IMR-90 (cell line): ENCODE measurements at regions not wholly inside any gene's neighbourhood (a gene's known extent, or its start where the extent isn't known, plus 50 kb on each side); places are given as distances from the start of the nearest gene placed in this dataset.

Experiments used
- ATAC-seq: fragments of 200-7000 bp; cut with Tn5 transposase; 2 replicates; pipeline ENCODE4 v1.9.1; 2020; ENCODE audit warnings: low read depth, mild to moderate bottlenecking, moderate library complexity
- BruUV-seq: library from RNA; stranded (reverse); fragments of 400-500 nt; replicated peaks from 2 replicates; lab custom pipeline; 2021; lab: Mats Ljungman, UMichigan
- CTCF ChIA-PET: fragments of 300-600 bp; formaldehyde crosslinking; extraction: SDS; loops from one replicate; lab custom pipeline; 2021; ENCODE audit warnings: antibody characterized with exemption; lab: Yijun Ruan, JAX
- POLR2A ChIA-PET: fragments of 300-600 bp; sonication (Branson Sonifier 250); formaldehyde crosslinking; loops from one replicate; lab custom pipeline; 2022; ENCODE audit warnings: antibody characterized with exemption; ENCODE audit not compliant: unreplicated experiment; lab: Charles Lee
- DNase-seq: peaks from one replicate; pipeline ENCODE4 v3.0.0; 2013
- H2AFZ ChIP-seq: replicated peaks from 2 replicates; pipeline ENCODE3; 2013; ENCODE audit warnings: low read length, mild to moderate bottlenecking; ENCODE audit not compliant: poor library complexity
- H2AK5ac ChIP-seq: 2 replicates; pipeline ENCODE4 v1.6.1; 2013; ENCODE audit warnings: low read depth, low read length, inconsistent platforms
- H2AK9ac ChIP-seq: replicated peaks from 2 replicates; pipeline ENCODE3; 2013; ENCODE audit warnings: mild to moderate bottlenecking, low read depth, low read length, moderate library complexity; ENCODE audit not compliant: poor library complexity
- H2BK120ac ChIP-seq: 2 replicates; pipeline ENCODE4 v1.6.1; 2013; ENCODE audit warnings: low read depth, low read length, inconsistent platforms
- H2BK15ac ChIP-seq: 3 replicates; pipeline ENCODE4 v1.6.1; 2013; ENCODE audit warnings: low read depth, low read length, inconsistent platforms
- H2BK20ac ChIP-seq: 2 replicates; pipeline ENCODE4 v1.6.1; 2013; ENCODE audit warnings: low read depth, mild to moderate bottlenecking, inconsistent platforms, low read length, moderate library complexity
- H2BK5ac ChIP-seq: 2 replicates; pipeline ENCODE4 v1.6.1; 2013; ENCODE audit warnings: mild to moderate bottlenecking, low read depth, low read length, inconsistent platforms; ENCODE audit not compliant: poor library complexity, severe bottlenecking
- H3K14ac ChIP-seq: replicated peaks from 2 replicates; pipeline ENCODE4 v1.6.1; 2013; ENCODE audit warnings: low read depth, low read length, inconsistent platforms
- H3K18ac ChIP-seq: 2 replicates; pipeline ENCODE4 v1.6.1; 2013; ENCODE audit warnings: low read depth, low read length, control low read depth
- H3K23ac ChIP-seq: 2 replicates; pipeline ENCODE4 v1.6.1; 2013; ENCODE audit warnings: low read depth, low read length, inconsistent platforms
- H3K27ac ChIP-seq: 2 replicates; pipeline ENCODE4 v1.5.1; 2013; ENCODE audit warnings: mild to moderate bottlenecking, control low read depth, low read length; ENCODE audit not compliant: insufficient read depth
- H3K27me3 ChIP-seq: 2 replicates; pipeline ENCODE4 v1.6.1; 2013; ENCODE audit warnings: low read length; ENCODE audit not compliant: control insufficient read depth, insufficient read depth
- H3K36me3 ChIP-seq: 2 replicates; pipeline ENCODE4 v1.6.1; 2013; ENCODE audit warnings: low read length, mixed read lengths; ENCODE audit not compliant: control insufficient read depth, insufficient read depth
- H3K4ac ChIP-seq: 2 replicates; pipeline ENCODE4 v1.6.1; 2013; ENCODE audit warnings: low read depth, low read length, inconsistent platforms
- H3K4me1 ChIP-seq: 2 replicates; pipeline ENCODE4 v1.6.1; 2013; ENCODE audit warnings: low read length, mixed read lengths; ENCODE audit not compliant: control insufficient read depth, insufficient read depth
- H3K4me2 ChIP-seq: 2 replicates; pipeline ENCODE4 v1.6.1; 2013; ENCODE audit warnings: low read depth, mild to moderate bottlenecking, control low read depth, low read length, moderate library complexity
- H3K4me3 ChIP-seq: 2 replicates; pipeline ENCODE4 v1.5.1; 2013; ENCODE audit warnings: low read depth, mild to moderate bottlenecking, control low read depth, low read length, moderate library complexity; ENCODE audit not compliant: insufficient read depth
- H3K56ac ChIP-seq: 2 replicates; pipeline ENCODE4 v1.6.1; 2013; ENCODE audit warnings: low read length, inconsistent platforms; ENCODE audit not compliant: insufficient read depth; ENCODE audit errors: extremely low read depth
- H3K79me1 ChIP-seq, 2 experiments: 2 replicates each; pipeline ENCODE4 v1.6.1; 2013; ENCODE audit warnings: low read length in 2 of 2, inconsistent platforms in 1 of 2, low read depth in 1 of 2
- H3K9ac ChIP-seq: 2 replicates; pipeline ENCODE4 v1.6.1; 2013; ENCODE audit warnings: low read depth, low read length, control low read depth
- H3K9me1 ChIP-seq: 2 replicates; pipeline ENCODE4 v1.6.1; 2013; ENCODE audit warnings: low read length, inconsistent platforms; ENCODE audit not compliant: insufficient read depth
- H3K9me3 ChIP-seq: 2 replicates; pipeline ENCODE4 v1.6.1; 2013; ENCODE audit warnings: low read length; ENCODE audit not compliant: control insufficient read depth, insufficient read depth
- H4K20me1 ChIP-seq: 2 replicates; pipeline ENCODE4 v1.6.1; 2013; ENCODE audit warnings: low read length, inconsistent platforms; ENCODE audit not compliant: insufficient read depth
- H4K5ac ChIP-seq: 2 replicates; pipeline ENCODE4 v1.6.1; 2013; ENCODE audit warnings: mild to moderate bottlenecking, low read depth, low read length, control low read depth
- H4K8ac ChIP-seq, 2 experiments: 2 replicates each; pipeline ENCODE4 v1.6.1; 2013; ENCODE audit warnings: low read depth in 2 of 2, low read length in 2 of 2, control low read depth in 1 of 2, inconsistent platforms in 1 of 2
- H4K91ac ChIP-seq: 2 replicates; pipeline ENCODE4 v1.6.1; 2013; ENCODE audit warnings: low read depth, low read length, inconsistent platforms; ENCODE audit not compliant: insufficient read depth
- BHLHE40 ChIP-seq: fragments of 150-350 bp; IDR thresholded peaks from 2 replicates; pipeline ENCODE4 v1.6.1; 2016; ENCODE audit warnings: mild to moderate bottlenecking, low read depth, low read length
- CHD1 ChIP-seq: IDR thresholded peaks from 2 replicates; pipeline ENCODE4 v1.6.1; 2012; ENCODE audit warnings: low read depth, low read length, improper control_type of control experiment
- MAFK ChIP-seq: IDR thresholded peaks from 2 replicates; pipeline ENCODE4 v1.6.1; 2012; ENCODE audit warnings: low read depth, low read length, improper control_type of control experiment
- POLR2A ChIP-seq: IDR thresholded peaks from 2 replicates; pipeline ENCODE4 v1.6.1; 2012; ENCODE audit warnings: mild to moderate bottlenecking, low read depth, low read length
- RAD21 ChIP-seq: IDR thresholded peaks from 2 replicates; pipeline ENCODE4 v1.6.1; 2012; ENCODE audit warnings: low read length, improper control_type of control experiment
- RCOR1 ChIP-seq: IDR thresholded peaks from 2 replicates; pipeline ENCODE4 v1.6.1; 2012; ENCODE audit warnings: mild to moderate bottlenecking, low read length, improper control_type of control experiment; ENCODE audit not compliant: insufficient replicate concordance
- SMC3 ChIP-seq: fragments of 150-350 bp; IDR thresholded peaks from 2 replicates; pipeline ENCODE4 v1.6.1; 2016; ENCODE audit warnings: low read depth, mild to moderate bottlenecking, antibody characterized with exemption, low read length, moderate library complexity
- WGBS, 2 experiments: methylation state at CpG; one replicate each; pipeline versions ENCODE4 v1.1.5 to v1.1.7; 2013; ENCODE audit warnings: missing lambda C conversion rate in 2 of 2; ENCODE audit not compliant: insufficient read length in 1 of 2; ENCODE audit errors: extremely low coverage in 2 of 2; 5-methylcytosine and 5-hydroxymethylcytosine counted together
- dilution Hi-C: fragments of 300-500 bp; cut with HindIII; formaldehyde crosslinking; loops from one replicate; pipeline ENCODE4 v1.14.3; 2018; ENCODE audit warnings: low sequenced_read_pairs; ENCODE audit not compliant: unreplicated experiment
- in situ Hi-C: fragments of 300-500 bp; cut with MboI; formaldehyde crosslinking; loops from 3 replicates; pipeline ENCODE4 v1.14.3; 2019; ENCODE audit warnings: low sequenced_read_pairs, inconsistent platforms, mixed read lengths
- intact Hi-C: fragments of 100-400 bp; cut with micrococcal nuclease; formaldehyde crosslinking; loops from 2 replicates; pipeline ENCODE4 v1.10.0; 2022
- TF ChIP-seq, protein P1 (sequence below): fragments of 150-350 bp; IDR thresholded peaks from 2 replicates; pipeline ENCODE4 v1.6.1; 2016; ENCODE audit warnings: low read depth, mild to moderate bottlenecking, low read length, moderate library complexity, borderline replicate concordance
- TF ChIP-seq, protein P2 (sequence below): fragments of 150-350 bp; IDR thresholded peaks from 2 replicates; pipeline ENCODE4 v1.6.1; 2017; ENCODE audit warnings: mild to moderate bottlenecking, antibody characterized with exemption, low read length, low read depth

DNA sequence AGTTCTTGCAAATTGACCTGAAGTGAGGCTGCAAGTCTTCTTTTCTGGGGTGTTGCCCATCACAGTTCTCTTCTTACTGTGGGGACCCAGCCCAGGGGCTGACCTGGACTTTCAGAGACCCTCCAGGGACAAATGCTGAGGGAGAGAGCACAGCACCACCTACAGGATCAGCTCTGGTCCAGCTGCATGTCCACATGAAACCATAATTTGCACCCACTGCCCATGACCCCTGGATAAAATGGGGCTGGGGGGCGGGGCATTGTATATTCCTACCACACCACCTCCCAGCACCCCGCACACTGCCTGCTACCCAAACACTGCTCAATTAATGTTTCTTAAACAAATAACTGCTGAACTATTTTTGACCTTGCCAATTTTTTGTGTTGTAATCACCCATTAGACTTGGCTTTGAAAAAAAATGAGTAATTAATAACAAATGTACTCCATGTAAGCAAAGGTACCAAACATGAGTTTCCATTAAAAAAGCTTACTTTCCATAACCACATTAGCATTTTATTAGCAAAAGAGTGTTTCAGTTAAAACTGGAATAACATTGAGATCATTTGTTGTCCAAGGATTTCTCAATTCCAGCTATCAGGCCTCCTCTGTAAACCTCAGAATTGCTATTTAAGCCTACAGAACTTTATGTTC lies 168.0 kb upstream of the RAB4A start:
- no peak overlapping the region for H3K27ac ChIP-seq
- H3K56ac ChIP-seq = no peak overlapping the region
- dilution Hi-C loops (no loop called here), in situ Hi-C loops (no loop called here), intact Hi-C loops (no loop called here)
- no peak overlapping the region for H4K5ac ChIP-seq
- no peaks in the 10 kb centered on the region for H3K36me3 ChIP-seq
- no peak overlapping the region for H3K4me2 ChIP-seq
- peaks cover 28% of the 10 kb centered on the region; the same call in 1 of the 2 replicates for H3K27me3 ChIP-seq
- H2AK5ac ChIP-seq = no peak overlapping the region
- H2BK5ac ChIP-seq = no peak overlapping the region
- no peak overlapping the region for H3K14ac ChIP-seq
- no peak overlapping the region for H2BK20ac ChIP-seq
- no peak overlapping the region for H3K18ac ChIP-seq
- H3K23ac ChIP-seq = no peak overlapping the region
- no peaks in the 10 kb centered on the region for H3K79me1 ChIP-seq
- H4K20me1 ChIP-seq = no peaks in the 10 kb centered on the region
- H3K9me1 ChIP-seq = no peaks in the 10 kb centered on the region
- no peak overlapping the region for H3K4ac ChIP-seq
- no TSS peak for BruUV-seq
- no peak overlapping the region for H2AK9ac ChIP-seq
- peaks cover 3% of the 10 kb centered on the region; the same call in 1 of the 2 replicates for H3K9me3 ChIP-seq
- TF ChIP-seq BHLHE40 (no peak), MAFK (no peak), CHD1 (no peak), RAD21 (no peak), SMC3 (no peak), POLR2A (no peak), RCOR1 (no peak)
- TF ChIP-seq, protein P1, sequence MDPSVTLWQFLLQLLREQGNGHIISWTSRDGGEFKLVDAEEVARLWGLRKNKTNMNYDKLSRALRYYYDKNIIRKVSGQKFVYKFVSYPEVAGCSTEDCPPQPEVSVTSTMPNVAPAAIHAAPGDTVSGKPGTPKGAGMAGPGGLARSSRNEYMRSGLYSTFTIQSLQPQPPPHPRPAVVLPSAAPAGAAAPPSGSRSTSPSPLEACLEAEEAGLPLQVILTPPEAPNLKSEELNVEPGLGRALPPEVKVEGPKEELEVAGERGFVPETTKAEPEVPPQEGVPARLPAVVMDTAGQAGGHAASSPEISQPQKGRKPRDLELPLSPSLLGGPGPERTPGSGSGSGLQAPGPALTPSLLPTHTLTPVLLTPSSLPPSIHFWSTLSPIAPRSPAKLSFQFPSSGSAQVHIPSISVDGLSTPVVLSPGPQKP = no peak
- TF ChIP-seq, protein P2, sequence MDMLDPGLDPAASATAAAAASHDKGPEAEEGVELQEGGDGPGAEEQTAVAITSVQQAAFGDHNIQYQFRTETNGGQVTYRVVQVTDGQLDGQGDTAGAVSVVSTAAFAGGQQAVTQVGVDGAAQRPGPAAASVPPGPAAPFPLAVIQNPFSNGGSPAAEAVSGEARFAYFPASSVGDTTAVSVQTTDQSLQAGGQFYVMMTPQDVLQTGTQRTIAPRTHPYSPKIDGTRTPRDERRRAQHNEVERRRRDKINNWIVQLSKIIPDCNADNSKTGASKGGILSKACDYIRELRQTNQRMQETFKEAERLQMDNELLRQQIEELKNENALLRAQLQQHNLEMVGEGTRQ = no peak
- H3K9ac ChIP-seq = no peak overlapping the region
- WGBS, 2 experiments = no CpG with 5 or more reads among the region's 2 CpGs
- H3K4me1 ChIP-seq = no peaks in the 10 kb centered on the region
- no peak overlapping the region for H2AFZ ChIP-seq
- no peak overlapping the region for H4K8ac ChIP-seq
- H2BK15ac ChIP-seq = no peak overlapping the region
- ChIA-PET POLR2A (no interaction called here), CTCF (no interaction called here)
- H4K91ac ChIP-seq = no peak overlapping the region
- ATAC-seq = no peak
- no peak overlapping the region for H2BK120ac ChIP-seq
- DNase-seq = no peak
- H3K4me3 ChIP-seq = no peak overlapping the region
